Neural cell (in vitro differentiated cells): ENCODE measurements at regions not wholly inside any gene's neighbourhood (a gene's known extent, or its start where the extent isn't known, plus 50 kb on each side); places are given as distances from the start of the nearest gene placed in this dataset.

Experiments
- CTCF ChIP-seq: fragments of 450-650 bp; IDR thresholded peaks from 2 replicates; pipeline ENCODE4 v1.5.1; 2014; ENCODE audit warnings: antibody characterized with exemption, mild to moderate bottlenecking, moderate library complexity; ENCODE audit not compliant: poor library complexity, severe bottlenecking
- EP300 ChIP-seq: fragments of 450-650 bp; conservative IDR thresholded peaks from 2 replicates; pipeline ENCODE4 v1.6.1; 2014; ENCODE audit warnings: antibody characterized with exemption, mild to moderate bottlenecking, moderate library complexity; ENCODE audit not compliant: poor library complexity, severe bottlenecking
- EZH2 ChIP-seq: fragments of 200-600, 300-800 bp; shearing (Covaris generic), sonication (generic); IDR thresholded peaks from 2 replicates; pipeline ENCODE4 v1.6.1; 2014; ENCODE audit warnings: antibody characterized with exemption, low read length, borderline replicate concordance, mild to moderate bottlenecking; ENCODE audit not compliant: insufficient read depth, poor library complexity, severe bottlenecking
- MXI1 ChIP-seq: fragments of 450-650 bp; conservative IDR thresholded peaks from 2 replicates; pipeline ENCODE4 v1.6.1; 2014; ENCODE audit warnings: antibody characterized with exemption, mild to moderate bottlenecking; ENCODE audit not compliant: poor library complexity, severe bottlenecking
- POLR2AphosphoS5 ChIP-seq: IDR thresholded peaks from 2 replicates; pipeline ENCODE4 v1.6.1; 2012
- RAD21 ChIP-seq: fragments of 450-650 bp; conservative IDR thresholded peaks from 2 replicates; pipeline ENCODE4 v1.6.1; 2014; ENCODE audit warnings: antibody characterized with exemption, mild to moderate bottlenecking, moderate library complexity
- SMC3 ChIP-seq: fragments of 450-650 bp; conservative IDR thresholded peaks from 2 replicates; pipeline ENCODE4 v1.6.1; 2014; ENCODE audit warnings: antibody characterized with exemption, mild to moderate bottlenecking, moderate library complexity; ENCODE audit not compliant: poor library complexity
- TAF1 ChIP-seq: IDR thresholded peaks from 2 replicates; pipeline ENCODE4 v1.6.1; 2012; ENCODE audit warnings: low read depth

GRCh38 chr5:105970919-105971318 lies 1699.8 kb downstream of the EFNA5 start:
- TF ChIP-seq EP300 (no peak), CTCF (no peak), SMC3 (no peak), MXI1 (no peak), EZH2 (no peak), POLR2AphosphoS5 (no peak), RAD21 (no peak), TAF1 (no peak)
